ENCODE measurements at regions not wholly inside any gene's neighbourhood (a gene's known extent, or its start where the extent isn't known, plus 50 kb on each side); places are given as distances from the start of the nearest gene placed in this dataset.

- H3K9me3 Mint-ChIP-seq: peaks cover 27% of the 10 kb centered on the region
- peak overlapping the region; percentile 18 for H3K27ac Mint-ChIP-seq
- no peaks in the 10 kb centered on the region; the same call in 1 of the 2 replicates for H3K27me3 Mint-ChIP-seq (ENCODE audit: low read depth)
- no peak for DNase-seq (ENCODE audit: low spot score)
- peaks cover 41% of the 10 kb centered on the region for H3K4me1 Mint-ChIP-seq
- no peak overlapping the region for H3K4me3 Mint-ChIP-seq
- ATAC-seq: peak; percentile 78
- peaks cover 8% of the 10 kb centered on the region; the same call in 1 of the 2 replicates for H3K36me3 Mint-ChIP-seq
- TF ChIP-seq CTCF (IDR thresholded peaks at IDR 0.05) (no peak), ZNF219 (CRISPR knock-in tag; IDR thresholded peaks at IDR 0.05; ENCODE audit: borderline replicate concordance) (no peak), NFATC4 (CRISPR knock-in tag; IDR thresholded peaks at IDR 0.05) (no peak), ZBTB21 (CRISPR knock-in tag; IDR thresholded peaks at IDR 0.05; ENCODE audit: borderline replicate concordance) (no peak)
- TF ChIP-seq, protein P1, sequence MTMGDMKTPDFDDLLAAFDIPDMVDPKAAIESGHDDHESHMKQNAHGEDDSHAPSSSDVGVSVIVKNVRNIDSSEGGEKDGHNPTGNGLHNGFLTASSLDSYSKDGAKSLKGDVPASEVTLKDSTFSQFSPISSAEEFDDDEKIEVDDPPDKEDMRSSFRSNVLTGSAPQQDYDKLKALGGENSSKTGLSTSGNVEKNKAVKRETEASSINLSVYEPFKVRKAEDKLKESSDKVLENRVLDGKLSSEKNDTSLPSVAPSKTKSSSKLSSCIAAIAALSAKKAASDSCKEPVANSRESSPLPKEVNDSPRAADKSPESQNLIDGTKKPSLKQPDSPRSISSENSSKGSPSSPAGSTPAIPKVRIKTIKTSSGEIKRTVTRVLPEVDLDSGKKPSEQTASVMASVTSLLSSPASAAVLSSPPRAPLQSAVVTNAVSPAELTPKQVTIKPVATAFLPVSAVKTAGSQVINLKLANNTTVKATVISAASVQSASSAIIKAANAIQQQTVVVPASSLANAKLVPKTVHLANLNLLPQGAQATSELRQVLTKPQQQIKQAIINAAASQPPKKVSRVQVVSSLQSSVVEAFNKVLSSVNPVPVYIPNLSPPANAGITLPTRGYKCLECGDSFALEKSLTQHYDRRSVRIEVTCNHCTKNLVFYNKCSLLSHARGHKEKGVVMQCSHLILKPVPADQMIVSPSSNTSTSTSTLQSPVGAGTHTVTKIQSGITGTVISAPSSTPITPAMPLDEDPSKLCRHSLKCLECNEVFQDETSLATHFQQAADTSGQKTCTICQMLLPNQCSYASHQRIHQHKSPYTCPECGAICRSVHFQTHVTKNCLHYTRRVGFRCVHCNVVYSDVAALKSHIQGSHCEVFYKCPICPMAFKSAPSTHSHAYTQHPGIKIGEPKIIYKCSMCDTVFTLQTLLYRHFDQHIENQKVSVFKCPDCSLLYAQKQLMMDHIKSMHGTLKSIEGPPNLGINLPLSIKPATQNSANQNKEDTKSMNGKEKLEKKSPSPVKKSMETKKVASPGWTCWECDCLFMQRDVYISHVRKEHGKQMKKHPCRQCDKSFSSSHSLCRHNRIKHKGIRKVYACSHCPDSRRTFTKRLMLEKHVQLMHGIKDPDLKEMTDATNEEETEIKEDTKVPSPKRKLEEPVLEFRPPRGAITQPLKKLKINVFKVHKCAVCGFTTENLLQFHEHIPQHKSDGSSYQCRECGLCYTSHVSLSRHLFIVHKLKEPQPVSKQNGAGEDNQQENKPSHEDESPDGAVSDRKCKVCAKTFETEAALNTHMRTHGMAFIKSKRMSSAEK (CRISPR knock-in tag; IDR thresholded peaks at IDR 0.05; ENCODE audit: borderline replicate concordance): no peak
- TF ChIP-seq, protein P2, sequence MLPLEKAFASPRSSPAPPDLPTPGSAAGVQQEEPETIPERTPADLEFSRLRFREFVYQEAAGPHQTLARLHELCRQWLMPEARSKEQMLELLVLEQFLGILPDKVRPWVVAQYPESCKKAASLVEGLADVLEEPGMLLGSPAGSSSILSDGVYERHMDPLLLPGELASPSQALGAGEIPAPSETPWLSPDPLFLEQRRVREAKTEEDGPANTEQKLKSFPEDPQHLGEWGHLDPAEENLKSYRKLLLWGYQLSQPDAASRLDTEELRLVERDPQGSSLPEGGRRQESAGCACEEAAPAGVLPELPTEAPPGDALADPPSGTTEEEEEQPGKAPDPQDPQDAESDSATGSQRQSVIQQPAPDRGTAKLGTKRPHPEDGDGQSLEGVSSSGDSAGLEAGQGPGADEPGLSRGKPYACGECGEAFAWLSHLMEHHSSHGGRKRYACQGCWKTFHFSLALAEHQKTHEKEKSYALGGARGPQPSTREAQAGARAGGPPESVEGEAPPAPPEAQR (CRISPR knock-in tag; IDR thresholded peaks at IDR 0.05): no peak
- TF ChIP-seq, protein P3, sequence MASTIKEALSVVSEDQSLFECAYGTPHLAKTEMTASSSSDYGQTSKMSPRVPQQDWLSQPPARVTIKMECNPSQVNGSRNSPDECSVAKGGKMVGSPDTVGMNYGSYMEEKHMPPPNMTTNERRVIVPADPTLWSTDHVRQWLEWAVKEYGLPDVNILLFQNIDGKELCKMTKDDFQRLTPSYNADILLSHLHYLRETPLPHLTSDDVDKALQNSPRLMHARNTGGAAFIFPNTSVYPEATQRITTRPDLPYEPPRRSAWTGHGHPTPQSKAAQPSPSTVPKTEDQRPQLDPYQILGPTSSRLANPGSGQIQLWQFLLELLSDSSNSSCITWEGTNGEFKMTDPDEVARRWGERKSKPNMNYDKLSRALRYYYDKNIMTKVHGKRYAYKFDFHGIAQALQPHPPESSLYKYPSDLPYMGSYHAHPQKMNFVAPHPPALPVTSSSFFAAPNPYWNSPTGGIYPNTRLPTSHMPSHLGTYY (CRISPR knock-in tag; IDR thresholded peaks at IDR 0.05): no peak
- ChIA-PET POLR2A (no interaction called here), CTCF (interaction anchor here (0.6 to 1.5 kb wide), 6 partner anchors 31 to 256 kb away, joined by 3 to 4 read pairs (median 3); no protein-coding TSS in a partner anchor)
These were observed 201.4 kb upstream of the HDDC2 start for GRCh38 chr6:125503181-125503580.

GRCh38 chr6:125507987-125508655 is 206.4 kb upstream of the HDDC2 start:
- H3K4me3 Mint-ChIP-seq: no peak overlapping the region
- peaks cover 8% of the 10 kb centered on the region; the same call in 1 of the 2 replicates for H3K36me3 Mint-ChIP-seq
- peaks cover 2% of the 10 kb centered on the region for H3K27me3 Mint-ChIP-seq (ENCODE audit: low read depth)
- DNase-seq (ENCODE audit: low spot score) (no peak), ATAC-seq (no peak)
- POLR2A ChIA-PET: no interaction called here
- peaks cover 35% of the 10 kb centered on the region for H3K4me1 Mint-ChIP-seq
- CTCF ChIA-PET: no interaction called here
- H3K27ac Mint-ChIP-seq: no peak overlapping the region
- peaks cover 16% of the 10 kb centered on the region for H3K9me3 Mint-ChIP-seq
- TF ChIP-seq ATF2 (CRISPR knock-in tag; IDR thresholded peaks at IDR 0.05; ENCODE audit: borderline replicate concordance, low read depth) (no peak), NFATC4 (CRISPR knock-in tag; IDR thresholded peaks at IDR 0.05) (no peak), NR1H2 (CRISPR knock-in tag; IDR thresholded peaks at IDR 0.05) (no peak), EMX1 (CRISPR knock-in tag; IDR thresholded peaks at IDR 0.05) (no peak), ATF3 (CRISPR knock-in tag; conservative IDR thresholded peaks at IDR 0.05) (no peak), GABPB1 (CRISPR knock-in tag; IDR thresholded peaks at IDR 0.05) (no peak), FOXP1 (CRISPR knock-in tag; IDR thresholded peaks at IDR 0.05; ENCODE audit: borderline replicate concordance) (no peak)

Measured in WTC11 (cell line).